ENCODE measurements at regions not wholly inside any gene's neighbourhood (a gene's known extent, or its start where the extent isn't known, plus 50 kb on each side); places are given as distances from the start of the nearest gene placed in this dataset.

- H3K4me3 ChIP-seq, result no peak overlapping the region
- no peaks in the 10 kb centered on the region for H3K27me3 ChIP-seq
- H3K36me3 ChIP-seq, result no peaks in the 10 kb centered on the region
- no peaks in the 10 kb centered on the region for H3K9me3 ChIP-seq
- no peak for TF ChIP-seq POLR2A (IDR thresholded peaks at IDR 0.05)
- TF ChIP-seq, protein P1, sequence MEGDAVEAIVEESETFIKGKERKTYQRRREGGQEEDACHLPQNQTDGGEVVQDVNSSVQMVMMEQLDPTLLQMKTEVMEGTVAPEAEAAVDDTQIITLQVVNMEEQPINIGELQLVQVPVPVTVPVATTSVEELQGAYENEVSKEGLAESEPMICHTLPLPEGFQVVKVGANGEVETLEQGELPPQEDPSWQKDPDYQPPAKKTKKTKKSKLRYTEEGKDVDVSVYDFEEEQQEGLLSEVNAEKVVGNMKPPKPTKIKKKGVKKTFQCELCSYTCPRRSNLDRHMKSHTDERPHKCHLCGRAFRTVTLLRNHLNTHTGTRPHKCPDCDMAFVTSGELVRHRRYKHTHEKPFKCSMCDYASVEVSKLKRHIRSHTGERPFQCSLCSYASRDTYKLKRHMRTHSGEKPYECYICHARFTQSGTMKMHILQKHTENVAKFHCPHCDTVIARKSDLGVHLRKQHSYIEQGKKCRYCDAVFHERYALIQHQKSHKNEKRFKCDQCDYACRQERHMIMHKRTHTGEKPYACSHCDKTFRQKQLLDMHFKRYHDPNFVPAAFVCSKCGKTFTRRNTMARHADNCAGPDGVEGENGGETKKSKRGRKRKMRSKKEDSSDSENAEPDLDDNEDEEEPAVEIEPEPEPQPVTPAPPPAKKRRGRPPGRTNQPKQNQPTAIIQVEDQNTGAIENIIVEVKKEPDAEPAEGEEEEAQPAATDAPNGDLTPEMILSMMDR (IDR thresholded peaks at IDR 0.05), result no peak
- WGBS, 2 donors, result 69 to 89% methylated on average over 4 of the region's 4 CpGs
- no peak overlapping the region for H3K27ac ChIP-seq
- no peak for DNase-seq
- intact Hi-C loops (cut with DNase I), result no loop called here
- no peaks in the 10 kb centered on the region for H3K4me1 ChIP-seq
Observed at GRCh38 chr11:80104191-80104590, 663.4 kb upstream of the TENM4 start.

GRCh38 chr11:80103142-80103859 is 662.5 kb upstream of the TENM4 start:
- H3K27ac ChIP-seq, result no peak overlapping the region
- 74 to 83% methylated on average over 3 to 4 of the region's 4 CpGs for WGBS, 2 donors
- no peaks in the 10 kb centered on the region for H3K9me3 ChIP-seq
- TF ChIP-seq, protein P1 (IDR thresholded peaks at IDR 0.05), result no peak
- no peak for TF ChIP-seq POLR2A (IDR thresholded peaks at IDR 0.05)
- H3K4me3 ChIP-seq, result no peak overlapping the region
- no peaks in the 10 kb centered on the region for H3K4me1 ChIP-seq
- no peaks in the 10 kb centered on the region for H3K36me3 ChIP-seq
- intact Hi-C loops (cut with DNase I), result no loop called here
- DNase-seq, result no peak
- no peaks in the 10 kb centered on the region for H3K27me3 ChIP-seq

DNA sequence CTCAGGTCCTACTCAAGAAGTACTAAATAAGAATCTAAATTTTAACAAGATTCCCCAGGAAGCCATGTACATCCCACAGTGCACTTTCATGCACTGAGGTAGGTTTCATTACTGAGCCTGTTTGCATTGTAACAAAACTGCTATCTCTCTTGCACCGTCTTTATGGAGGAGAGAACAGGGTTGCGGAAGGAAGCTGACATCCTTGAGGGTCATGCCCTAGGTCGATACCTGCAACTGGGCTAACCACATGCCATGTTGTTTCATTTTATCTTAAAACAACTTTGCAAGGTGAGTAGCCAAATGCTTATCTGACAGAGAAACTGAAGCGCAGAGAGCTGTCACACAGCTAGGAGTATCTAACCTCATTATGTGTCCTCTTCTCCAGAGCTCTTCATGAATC is 656.3 kb upstream of the TENM4 start:
- Histone ChIP-seq H3K4me3 (no peak overlapping the region), H3K4me1 (no peaks in the 10 kb centered on the region), H3K27ac (no peak overlapping the region), H3K9me3 (no peaks in the 10 kb centered on the region), H3K36me3 (no peaks in the 10 kb centered on the region), H3K27me3 (no peaks in the 10 kb centered on the region)
- WGBS, 2 donors, result 81 to 83% methylated on average over 4 of the region's 4 CpGs
- TF ChIP-seq, protein P1 (IDR thresholded peaks at IDR 0.05), result no peak
- no peak for TF ChIP-seq POLR2A (IDR thresholded peaks at IDR 0.05)
- intact Hi-C loops (cut with DNase I), result no loop called here
- no peak for DNase-seq

DNA sequence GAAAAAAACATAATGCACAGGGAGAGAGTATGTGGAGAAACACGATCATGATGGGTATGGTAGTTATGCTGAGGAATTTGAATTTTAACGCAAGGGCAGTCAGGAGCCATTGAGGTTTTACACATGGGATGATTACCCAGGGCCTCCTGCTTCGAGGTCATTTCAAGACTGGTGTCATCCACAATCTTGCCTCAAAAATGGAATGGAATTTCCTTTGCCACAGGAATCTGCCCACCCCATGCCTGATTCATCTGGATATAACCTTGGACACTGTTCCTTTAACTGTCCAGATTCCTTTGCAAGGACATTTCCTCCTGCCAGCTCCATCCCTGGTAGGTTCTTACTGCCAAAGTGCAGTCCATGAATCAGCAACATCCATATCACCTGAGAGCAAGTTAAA is 655.9 kb upstream of the TENM4 start:
- no peak overlapping the region for H3K4me3 ChIP-seq
- 79 to 81% methylated on average over 3 of the region's 3 CpGs for WGBS, 2 donors
- no peaks in the 10 kb centered on the region for H3K36me3 ChIP-seq
- no peak for TF ChIP-seq POLR2A (IDR thresholded peaks at IDR 0.05)
- TF ChIP-seq, protein P1 (IDR thresholded peaks at IDR 0.05), result no peak
- H3K27ac ChIP-seq, result no peak overlapping the region
- no peaks in the 10 kb centered on the region for H3K9me3 ChIP-seq
- intact Hi-C loops (cut with DNase I), result no loop called here
- H3K27me3 ChIP-seq, result no peaks in the 10 kb centered on the region
- no peaks in the 10 kb centered on the region for H3K4me1 ChIP-seq
- no peak for DNase-seq

- no peaks in the 10 kb centered on the region for H3K9me3 ChIP-seq
- no peak for TF ChIP-seq POLR2A (IDR thresholded peaks at IDR 0.05)
- TF ChIP-seq, protein P1 (IDR thresholded peaks at IDR 0.05), result no peak
- H3K27ac ChIP-seq, result no peak overlapping the region
- no peaks in the 10 kb centered on the region for H3K27me3 ChIP-seq
- 67 to 69% methylated on average over 1 of the region's 1 CpG for WGBS, 2 donors
- H3K36me3 ChIP-seq, result no peaks in the 10 kb centered on the region
- intact Hi-C loops (cut with DNase I), result no loop called here
- H3K4me3 ChIP-seq, result no peak overlapping the region
- DNase-seq, result no peak
- no peaks in the 10 kb centered on the region for H3K4me1 ChIP-seq
Observed at GRCh38 chr11:80086496-80087055, 645.7 kb upstream of the TENM4 start.
